Large intestine (tissue), 3 donors: ENCODE measurements at regions not wholly inside any gene's neighbourhood (a gene's known extent, or its start where the extent isn't known, plus 50 kb on each side); places are given as distances from the start of the nearest gene placed in this dataset.

Source experiments
- DNase-seq, 2 donors: peaks; one replicate each; pipeline versions ENCODE4 v3.0.0 to v3.0.0-alpha.2; 2013
- H3K27ac ChIP-seq: one replicate; pipeline ENCODE4 v1.5.1; 2013; ENCODE audit warnings: low read length
- H3K27me3 ChIP-seq: 2 replicates; pipeline ENCODE4 v1.6.1; 2013; ENCODE audit warnings: low read length; ENCODE audit not compliant: control insufficient read depth, insufficient read depth
- H3K36me3 ChIP-seq: 2 replicates; pipeline ENCODE4 v1.6.1; 2013; ENCODE audit warnings: low read length; ENCODE audit not compliant: control insufficient read depth, insufficient read depth
- H3K4me1 ChIP-seq: one replicate; pipeline ENCODE4 v1.6.1; 2013; ENCODE audit warnings: low read length; ENCODE audit not compliant: control insufficient read depth, insufficient read depth
- H3K4me3 ChIP-seq: one replicate; pipeline ENCODE4 v1.5.1; 2013; ENCODE audit warnings: low read length
- H3K9me3 ChIP-seq: one replicate; pipeline ENCODE4 v1.6.1; 2013; ENCODE audit warnings: mild to moderate bottlenecking, low read depth, low read length, moderate library complexity; ENCODE audit not compliant: control insufficient read depth
- WGBS: methylation state at CpG from one replicate; pipeline ENCODE4 v1.1.5; 2013; ENCODE audit warnings: low lambda C conversion rate; ENCODE audit not compliant: insufficient coverage; 5-methylcytosine and 5-hydroxymethylcytosine counted together

DNA sequence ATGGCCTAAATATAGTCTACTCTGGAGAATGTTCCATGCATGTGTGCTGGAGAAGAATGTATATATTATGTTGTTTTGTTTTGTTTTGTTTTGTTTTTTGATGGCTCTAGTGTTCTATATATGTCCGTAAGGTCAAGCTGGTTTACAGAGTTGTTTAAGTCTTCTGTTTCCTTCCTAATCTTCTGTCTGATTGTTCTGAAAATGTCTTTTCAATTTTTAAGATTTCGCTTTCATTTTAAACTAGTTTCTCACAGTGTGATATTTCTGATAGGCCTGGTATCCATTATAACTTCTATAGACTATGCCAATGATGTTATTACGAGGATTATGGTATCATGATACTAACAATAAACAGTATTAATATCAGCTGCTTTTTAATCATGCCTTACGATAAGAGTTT lies 1126.3 kb upstream of the SORCS1 start:
- no peak for DNase-seq
- Histone ChIP-seq H3K9me3 (no peaks in the 10 kb centered on the region), H3K27ac (no peak overlapping the region), H3K27me3 (no peaks in the 10 kb centered on the region), H3K4me1 (no peaks in the 10 kb centered on the region), H3K36me3 (no peaks in the 10 kb centered on the region), H3K4me3 (no peak overlapping the region)
- WGBS: 93% methylated on average over 2 of the region's 4 CpGs

DNA sequence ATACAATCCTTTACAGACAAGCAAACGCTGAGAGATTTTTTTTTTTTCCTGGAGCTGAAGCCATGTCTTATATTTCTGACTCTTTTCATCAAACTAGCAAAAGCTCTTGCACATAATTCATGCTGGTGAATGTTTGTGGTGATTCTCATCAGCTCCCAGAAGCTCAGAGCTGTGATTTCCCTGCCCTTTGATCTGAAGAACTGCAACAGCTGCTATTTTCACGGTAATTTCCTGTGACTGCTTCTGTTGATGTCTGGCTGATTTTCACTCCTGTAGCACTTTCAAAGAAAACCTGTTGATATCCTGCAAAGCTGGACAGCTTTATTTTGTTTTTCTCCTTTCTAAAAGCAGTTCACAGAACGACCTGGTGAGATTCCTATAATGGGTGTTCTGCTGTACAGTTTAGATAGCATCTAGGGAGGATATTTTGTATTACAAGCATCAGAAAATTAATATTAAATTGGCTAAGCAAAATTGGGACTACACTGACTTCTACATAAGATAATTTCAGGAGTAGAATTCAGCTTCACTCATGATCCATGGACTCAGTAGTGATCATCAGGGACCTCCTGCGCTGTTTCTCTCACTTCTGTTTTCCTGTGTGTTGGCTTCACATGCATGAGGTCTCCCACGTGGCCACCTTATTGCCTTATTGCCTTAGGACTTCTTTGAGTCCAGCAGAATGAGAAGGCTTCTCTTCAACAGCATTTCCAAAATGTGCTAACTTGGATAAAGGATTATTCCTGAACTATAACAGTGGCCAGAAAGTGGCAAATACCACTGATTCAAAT lies 1111.6 kb upstream of the SORCS1 start:
- Histone ChIP-seq H3K36me3 (no peaks in the 10 kb centered on the region), H3K4me3 (no peak overlapping the region), H3K9me3 (no peaks in the 10 kb centered on the region), H3K27me3 (no peaks in the 10 kb centered on the region), H3K4me1 (no peaks in the 10 kb centered on the region), H3K27ac (no peak overlapping the region)
- 80% methylated on average over 1 of the region's 5 CpGs for WGBS
- no peak for DNase-seq

DNA sequence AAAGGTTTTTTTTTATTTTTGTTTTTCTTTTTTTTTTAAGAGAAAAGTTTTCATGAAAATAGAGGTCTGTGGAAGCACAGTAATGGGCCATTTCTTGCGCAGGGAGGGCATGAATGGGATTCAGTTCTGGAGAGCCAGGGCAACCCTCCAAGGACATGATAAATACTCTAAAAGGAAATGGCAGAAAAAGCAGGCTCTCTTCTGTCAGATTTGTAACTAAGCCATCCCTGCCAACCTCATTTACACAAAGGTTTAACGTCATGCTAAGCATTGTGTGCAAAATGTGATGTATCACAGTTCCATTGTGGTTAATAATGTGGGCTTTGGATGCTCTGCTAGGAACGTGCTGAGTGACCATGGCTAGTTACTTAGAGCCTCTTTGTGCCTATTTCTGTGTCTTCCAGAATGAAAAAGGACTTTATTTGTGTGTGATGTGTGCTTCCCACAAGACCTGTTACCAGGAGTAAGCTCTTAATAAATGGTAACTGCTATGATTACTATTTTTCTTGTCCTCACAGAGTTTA lies 1095.9 kb upstream of the SORCS1 start:
- Histone ChIP-seq H3K4me3 (no peak overlapping the region), H3K27me3 (no peaks in the 10 kb centered on the region), H3K36me3 (no peaks in the 10 kb centered on the region), H3K9me3 (no peaks in the 10 kb centered on the region), H3K27ac (no peak overlapping the region), H3K4me1 (no peaks in the 10 kb centered on the region)
- no CpG with 5 or more reads among the region's 3 CpGs for WGBS
- no peak for DNase-seq

DNA sequence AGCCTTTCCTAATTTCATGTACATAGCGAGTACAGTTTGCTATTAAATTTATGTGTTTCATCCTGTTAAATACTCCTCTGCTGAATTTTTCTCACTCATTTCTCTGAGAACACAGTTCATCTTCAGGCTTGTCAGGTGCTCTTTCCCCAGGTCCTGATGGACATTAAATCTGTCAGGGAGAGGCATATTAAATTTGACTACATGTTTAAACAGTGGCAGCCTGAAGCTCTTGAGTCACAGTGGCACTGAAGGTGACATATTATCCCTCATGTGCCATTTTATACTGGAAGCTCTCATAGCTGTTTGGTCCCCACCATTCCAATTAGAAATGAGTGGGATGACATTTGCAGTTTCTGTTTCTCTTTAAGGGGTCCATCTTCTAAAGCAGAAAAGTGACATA lies 1089.6 kb upstream of the SORCS1 start:
- Histone ChIP-seq H3K9me3 (no peaks in the 10 kb centered on the region), H3K36me3 (no peaks in the 10 kb centered on the region), H3K4me1 (no peaks in the 10 kb centered on the region), H3K27ac (no peak overlapping the region), H3K27me3 (no peaks in the 10 kb centered on the region), H3K4me3 (no peak overlapping the region)
- no peak for DNase-seq
- 89% methylated on average over 1 of the region's 1 CpG for WGBS

DNA sequence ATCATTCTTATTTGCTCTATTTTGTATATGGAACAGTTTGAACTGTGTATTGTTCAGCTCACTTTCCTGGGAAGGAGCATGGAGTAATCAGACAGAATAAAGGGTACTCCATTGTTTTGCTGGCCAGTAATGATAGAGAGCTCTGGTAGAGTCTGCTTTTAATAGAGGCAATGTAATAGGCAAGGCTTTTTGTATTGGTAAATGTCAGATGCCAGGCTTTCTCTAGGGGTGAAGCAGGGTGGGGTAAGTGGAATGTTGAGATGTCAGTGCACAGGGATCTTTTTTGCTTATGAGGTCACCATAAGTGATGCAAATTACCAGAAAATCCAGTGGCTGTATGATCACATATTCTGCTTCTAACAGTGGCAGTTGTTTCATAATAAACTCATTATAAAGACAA lies 1088.3 kb upstream of the SORCS1 start:
- no peaks in the 10 kb centered on the region for H3K4me1 ChIP-seq
- no peak overlapping the region for H3K27ac ChIP-seq
- H3K27me3 ChIP-seq: no peaks in the 10 kb centered on the region
- H3K9me3 ChIP-seq: no peaks in the 10 kb centered on the region
- no peak overlapping the region for H3K4me3 ChIP-seq
- no peaks in the 10 kb centered on the region for H3K36me3 ChIP-seq
- DNase-seq: no peak

DNA sequence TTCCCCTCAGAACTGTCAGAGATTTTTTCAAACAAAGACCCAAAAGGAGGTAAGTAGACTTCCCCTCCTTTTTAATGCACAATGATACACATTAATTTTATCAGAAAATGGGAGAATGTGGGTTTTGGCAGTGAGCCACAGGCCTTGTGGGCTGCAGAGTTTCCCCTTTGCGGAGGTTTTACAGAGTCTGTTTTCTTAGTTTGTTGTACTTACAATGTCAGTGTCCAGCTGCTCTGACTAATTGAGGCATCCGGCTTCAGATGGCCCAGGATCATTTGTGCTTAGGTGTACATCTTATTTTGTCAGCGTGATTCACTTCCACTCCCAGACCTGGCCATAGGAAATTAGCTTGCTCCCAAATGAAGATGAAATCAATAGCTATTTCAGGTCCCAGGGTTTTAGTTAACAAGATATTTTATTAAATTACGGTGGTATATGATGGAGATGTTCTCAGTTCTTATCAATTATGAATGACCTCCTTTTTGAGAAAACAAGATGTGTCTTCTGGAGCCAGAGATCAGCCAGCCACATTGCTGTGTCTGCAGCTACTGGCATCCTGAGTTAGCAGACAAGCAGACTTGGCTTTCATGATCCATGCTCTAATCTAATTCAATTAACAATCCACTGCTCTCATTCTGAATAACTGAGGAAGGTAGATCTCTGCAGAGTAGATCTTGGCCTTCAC lies 1086.6 kb upstream of the SORCS1 start:
- no peaks in the 10 kb centered on the region for H3K9me3 ChIP-seq
- H3K27ac ChIP-seq: no peak overlapping the region
- WGBS: 89% methylated on average over 1 of the region's 4 CpGs
- no peaks in the 10 kb centered on the region for H3K4me1 ChIP-seq
- H3K27me3 ChIP-seq: no peaks in the 10 kb centered on the region
- no peak overlapping the region for H3K4me3 ChIP-seq
- H3K36me3 ChIP-seq: no peaks in the 10 kb centered on the region
- DNase-seq: peak; percentile 1 to 4

DNA sequence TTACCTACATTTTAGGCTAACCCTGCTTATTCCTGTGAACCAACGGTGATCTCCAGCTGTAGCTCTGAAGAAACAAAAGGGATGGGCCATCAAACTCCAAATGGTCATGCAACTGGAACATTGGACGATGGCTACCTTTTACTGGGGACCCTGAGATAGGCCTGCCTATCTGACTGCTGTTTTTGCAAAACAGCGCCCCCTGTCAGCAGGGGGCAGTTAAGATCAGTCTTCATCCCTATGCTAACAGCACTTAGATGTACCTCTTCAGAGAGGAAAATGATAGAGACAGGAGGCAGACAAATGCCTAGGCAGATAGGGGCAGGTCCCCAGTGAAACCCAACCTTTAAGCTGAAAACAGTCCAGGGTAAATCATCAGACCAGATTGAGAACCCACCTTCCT lies 1085.4 kb upstream of the SORCS1 start:
- Histone ChIP-seq H3K4me1 (no peaks in the 10 kb centered on the region), H3K27me3 (no peaks in the 10 kb centered on the region), H3K27ac (no peak overlapping the region), H3K9me3 (no peaks in the 10 kb centered on the region), H3K4me3 (no peak overlapping the region), H3K36me3 (no peaks in the 10 kb centered on the region)
- DNase-seq: no peak
- 80% methylated on average over 1 of the region's 3 CpGs for WGBS

DNA sequence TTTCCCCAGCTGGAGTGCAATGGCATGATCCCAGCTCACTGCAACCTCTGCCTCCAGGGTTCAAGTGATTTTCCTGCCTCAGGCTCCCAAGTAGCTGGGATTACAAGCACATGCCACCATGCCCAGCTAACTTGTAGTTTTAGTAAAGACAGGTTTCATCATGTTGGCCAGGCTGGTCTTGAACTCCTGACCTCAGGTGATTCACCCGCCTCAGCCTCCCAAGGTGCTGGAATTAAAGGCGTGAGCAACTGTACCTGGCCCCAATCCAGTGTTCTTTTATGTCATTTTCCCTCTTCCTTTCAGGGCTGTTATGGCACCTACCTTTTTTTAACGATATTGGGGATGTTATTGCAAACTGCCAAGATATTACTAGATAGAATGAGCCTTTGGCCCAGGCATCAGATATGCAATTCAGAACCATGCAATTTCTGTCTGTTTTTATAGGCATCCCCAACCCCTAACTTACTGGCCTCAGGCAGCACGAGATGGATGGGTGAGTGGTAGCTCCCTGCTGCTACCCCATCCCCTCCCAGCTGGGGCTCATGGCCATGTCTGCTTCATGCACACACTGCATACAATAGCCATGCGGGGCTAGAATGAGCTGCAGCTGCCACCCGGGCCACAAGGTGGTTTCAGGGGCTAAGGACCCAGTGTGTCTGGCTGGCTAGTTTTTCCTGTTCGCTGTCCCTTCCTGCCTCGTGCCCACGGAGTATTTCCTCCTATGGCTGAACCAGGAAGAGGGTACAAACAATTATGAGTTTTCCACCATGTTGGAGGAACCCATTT lies 1080.1 kb upstream of the SORCS1 start:
- no peak overlapping the region for H3K27ac ChIP-seq
- H3K36me3 ChIP-seq: no peaks in the 10 kb centered on the region
- DNase-seq: no peak
- H3K27me3 ChIP-seq: no peaks in the 10 kb centered on the region
- WGBS: no CpG with 5 or more reads among the region's 9 CpGs
- H3K4me3 ChIP-seq: no peak overlapping the region
- peaks cover 8% of the 10 kb centered on the region for H3K9me3 ChIP-seq
- no peaks in the 10 kb centered on the region for H3K4me1 ChIP-seq

DNA sequence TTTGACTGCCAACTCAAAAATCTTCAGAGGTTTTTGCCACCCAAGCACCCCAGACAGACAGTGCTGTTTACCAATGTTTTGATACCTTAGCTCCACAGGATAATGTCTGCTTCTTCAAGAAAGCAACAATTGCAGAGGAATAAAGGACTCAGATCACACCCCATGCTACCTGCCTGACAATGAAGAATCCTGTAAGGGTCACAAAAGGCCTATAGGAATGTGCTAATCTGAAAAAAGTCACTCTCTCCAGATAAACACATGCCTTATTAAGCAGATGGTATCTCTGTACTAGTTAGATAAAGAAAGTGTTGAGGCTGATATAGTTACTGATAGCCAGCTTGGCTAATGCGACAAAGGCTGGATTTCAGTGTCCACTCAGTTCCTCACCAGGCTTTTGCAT lies 1076.7 kb upstream of the SORCS1 start:
- WGBS: no CpG with 5 or more reads among the region's 1 CpG
- no peak overlapping the region for H3K4me3 ChIP-seq

DNA sequence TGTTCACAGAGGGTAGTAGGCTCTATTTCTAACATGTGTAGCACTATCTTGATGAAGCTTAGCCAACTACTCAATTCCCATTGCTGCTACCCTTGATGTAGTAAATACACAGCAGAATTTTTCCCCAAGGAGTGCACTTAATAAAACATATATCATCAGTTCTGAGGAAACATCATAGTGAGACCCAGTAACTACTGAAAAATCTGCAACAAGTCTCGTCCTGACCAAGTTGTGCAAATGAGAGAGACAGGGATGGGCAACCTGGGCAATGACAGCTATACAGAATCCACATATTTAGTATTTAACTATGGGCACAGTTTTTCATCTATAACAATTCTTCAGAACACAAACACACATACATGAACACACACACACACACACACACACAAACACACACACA lies 1073.8 kb upstream of the SORCS1 start:
- Histone ChIP-seq H3K36me3 (no peaks in the 10 kb centered on the region), H3K27ac (no peak overlapping the region), H3K9me3 (no peaks in the 10 kb centered on the region), H3K4me1 (no peaks in the 10 kb centered on the region), H3K4me3 (no peak overlapping the region), H3K27me3 (no peaks in the 10 kb centered on the region)
- DNase-seq: no peak
- WGBS: 40% methylated on average over 1 of the region's 1 CpG

More for the DNA sequence above, 1076.7 kb upstream of the SORCS1 start:
- Histone ChIP-seq H3K36me3 (no peaks in the 10 kb centered on the region), H3K9me3 (peaks cover 8% of the 10 kb centered on the region), H3K27me3 (no peaks in the 10 kb centered on the region), H3K4me1 (no peaks in the 10 kb centered on the region), H3K27ac (no peak overlapping the region)
- DNase-seq: no peak
